Neural cell (in vitro differentiated cells): ENCODE measurements at regions not wholly inside any gene's neighbourhood (a gene's known extent, or its start where the extent isn't known, plus 50 kb on each side); places are given as distances from the start of the nearest gene placed in this dataset.

Experiments used
- EP300 ChIP-seq: fragments of 450-650 bp; conservative IDR thresholded peaks from 2 replicates; pipeline ENCODE4 v1.6.1; 2014; ENCODE audit warnings: antibody characterized with exemption, mild to moderate bottlenecking, moderate library complexity; ENCODE audit not compliant: poor library complexity, severe bottlenecking
- EZH2 ChIP-seq: fragments of 200-600, 300-800 bp; shearing (Covaris generic), sonication (generic); IDR thresholded peaks from 2 replicates; pipeline ENCODE4 v1.6.1; 2014; ENCODE audit warnings: antibody characterized with exemption, low read length, borderline replicate concordance, mild to moderate bottlenecking; ENCODE audit not compliant: insufficient read depth, poor library complexity, severe bottlenecking
- POLR2AphosphoS5 ChIP-seq: IDR thresholded peaks from 2 replicates; pipeline ENCODE4 v1.6.1; 2012
- RAD21 ChIP-seq: fragments of 450-650 bp; conservative IDR thresholded peaks from 2 replicates; pipeline ENCODE4 v1.6.1; 2014; ENCODE audit warnings: antibody characterized with exemption, mild to moderate bottlenecking, moderate library complexity
- TF ChIP-seq, protein P1 (sequence below): fragments of 450-650 bp; IDR thresholded peaks from 2 replicates; pipeline ENCODE4 v1.5.1; 2014; ENCODE audit warnings: antibody characterized with exemption, mild to moderate bottlenecking, moderate library complexity; ENCODE audit not compliant: poor library complexity, severe bottlenecking
- TF ChIP-seq, protein P2 (sequence below): IDR thresholded peaks from 2 replicates; pipeline ENCODE4 v1.6.1; 2012; ENCODE audit warnings: borderline replicate concordance

DNA sequence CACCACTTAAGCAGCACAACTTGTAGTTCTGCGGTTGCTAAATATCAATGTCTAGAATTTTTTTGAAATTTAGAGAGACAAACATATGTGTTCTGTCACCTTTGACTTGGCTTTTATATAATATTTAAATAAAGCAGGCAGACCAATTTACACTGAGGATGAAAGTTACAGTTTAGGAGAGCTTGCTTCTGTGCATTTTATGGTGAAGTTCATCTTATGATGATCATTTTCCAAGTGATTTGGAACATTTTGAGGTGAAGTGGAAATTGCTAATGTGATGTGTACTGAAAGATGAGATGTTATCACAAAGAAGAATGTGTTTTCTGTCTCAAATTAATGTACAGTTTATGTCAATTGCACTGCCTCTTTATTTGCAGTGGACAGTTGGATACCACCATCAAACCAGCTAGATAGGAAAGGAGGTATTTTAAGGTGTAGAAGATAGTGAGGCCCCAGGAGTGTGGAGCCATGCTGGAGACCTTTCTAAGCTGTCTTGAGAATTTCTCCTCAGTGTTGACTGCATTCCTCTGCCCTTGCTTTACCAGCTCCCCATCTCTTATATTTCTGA, 461.9 kb downstream of the UTRN start:
- TF ChIP-seq, protein P1, sequence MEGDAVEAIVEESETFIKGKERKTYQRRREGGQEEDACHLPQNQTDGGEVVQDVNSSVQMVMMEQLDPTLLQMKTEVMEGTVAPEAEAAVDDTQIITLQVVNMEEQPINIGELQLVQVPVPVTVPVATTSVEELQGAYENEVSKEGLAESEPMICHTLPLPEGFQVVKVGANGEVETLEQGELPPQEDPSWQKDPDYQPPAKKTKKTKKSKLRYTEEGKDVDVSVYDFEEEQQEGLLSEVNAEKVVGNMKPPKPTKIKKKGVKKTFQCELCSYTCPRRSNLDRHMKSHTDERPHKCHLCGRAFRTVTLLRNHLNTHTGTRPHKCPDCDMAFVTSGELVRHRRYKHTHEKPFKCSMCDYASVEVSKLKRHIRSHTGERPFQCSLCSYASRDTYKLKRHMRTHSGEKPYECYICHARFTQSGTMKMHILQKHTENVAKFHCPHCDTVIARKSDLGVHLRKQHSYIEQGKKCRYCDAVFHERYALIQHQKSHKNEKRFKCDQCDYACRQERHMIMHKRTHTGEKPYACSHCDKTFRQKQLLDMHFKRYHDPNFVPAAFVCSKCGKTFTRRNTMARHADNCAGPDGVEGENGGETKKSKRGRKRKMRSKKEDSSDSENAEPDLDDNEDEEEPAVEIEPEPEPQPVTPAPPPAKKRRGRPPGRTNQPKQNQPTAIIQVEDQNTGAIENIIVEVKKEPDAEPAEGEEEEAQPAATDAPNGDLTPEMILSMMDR, result no peak
- TF ChIP-seq, protein P2, sequence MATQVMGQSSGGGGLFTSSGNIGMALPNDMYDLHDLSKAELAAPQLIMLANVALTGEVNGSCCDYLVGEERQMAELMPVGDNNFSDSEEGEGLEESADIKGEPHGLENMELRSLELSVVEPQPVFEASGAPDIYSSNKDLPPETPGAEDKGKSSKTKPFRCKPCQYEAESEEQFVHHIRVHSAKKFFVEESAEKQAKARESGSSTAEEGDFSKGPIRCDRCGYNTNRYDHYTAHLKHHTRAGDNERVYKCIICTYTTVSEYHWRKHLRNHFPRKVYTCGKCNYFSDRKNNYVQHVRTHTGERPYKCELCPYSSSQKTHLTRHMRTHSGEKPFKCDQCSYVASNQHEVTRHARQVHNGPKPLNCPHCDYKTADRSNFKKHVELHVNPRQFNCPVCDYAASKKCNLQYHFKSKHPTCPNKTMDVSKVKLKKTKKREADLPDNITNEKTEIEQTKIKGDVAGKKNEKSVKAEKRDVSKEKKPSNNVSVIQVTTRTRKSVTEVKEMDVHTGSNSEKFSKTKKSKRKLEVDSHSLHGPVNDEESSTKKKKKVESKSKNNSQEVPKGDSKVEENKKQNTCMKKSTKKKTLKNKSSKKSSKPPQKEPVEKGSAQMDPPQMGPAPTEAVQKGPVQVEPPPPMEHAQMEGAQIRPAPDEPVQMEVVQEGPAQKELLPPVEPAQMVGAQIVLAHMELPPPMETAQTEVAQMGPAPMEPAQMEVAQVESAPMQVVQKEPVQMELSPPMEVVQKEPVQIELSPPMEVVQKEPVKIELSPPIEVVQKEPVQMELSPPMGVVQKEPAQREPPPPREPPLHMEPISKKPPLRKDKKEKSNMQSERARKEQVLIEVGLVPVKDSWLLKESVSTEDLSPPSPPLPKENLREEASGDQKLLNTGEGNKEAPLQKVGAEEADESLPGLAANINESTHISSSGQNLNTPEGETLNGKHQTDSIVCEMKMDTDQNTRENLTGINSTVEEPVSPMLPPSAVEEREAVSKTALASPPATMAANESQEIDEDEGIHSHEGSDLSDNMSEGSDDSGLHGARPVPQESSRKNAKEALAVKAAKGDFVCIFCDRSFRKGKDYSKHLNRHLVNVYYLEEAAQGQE, result no peak
- TF ChIP-seq POLR2AphosphoS5, result no peak
- TF ChIP-seq RAD21, result no peak
- TF ChIP-seq EZH2, result no peak
- no peak for TF ChIP-seq EP300
